Adrenal gland (tissue), 5 donors: ENCODE measurements at regions not wholly inside any gene's neighbourhood (a gene's known extent, or its start where the extent isn't known, plus 50 kb on each side); places are given as distances from the start of the nearest gene placed in this dataset.

ENCODE experiments used
- POLR2A ChIP-seq, 2 donors: fragments of 450-650 bp; IDR thresholded peaks; one replicate each; pipeline ENCODE4 v1.6.1; 2017; ENCODE audit warnings: antibody characterized with exemption in 2 of 2, mild to moderate bottlenecking in 2 of 2, moderate library complexity in 1 of 2
- TF ChIP-seq, protein P1 (sequence below), 6 experiments: fragments of 450-650 bp in 4 of 6; fragments of 200-600 bp in 2 of 6; sonication (generic) in 1 of 6; IDR thresholded peaks; 1 replicate in 5 of 6; 2 replicates in 1 of 6; pipeline versions ENCODE4 v1.5.1 to v1.8.0; 2016 to 2021; ENCODE audit warnings: antibody characterized with exemption in 6 of 6, mild to moderate bottlenecking in 2 of 6, moderate library complexity in 1 of 6
- donor health status: DM: no; HTN: no; CAD: no.

DNA sequence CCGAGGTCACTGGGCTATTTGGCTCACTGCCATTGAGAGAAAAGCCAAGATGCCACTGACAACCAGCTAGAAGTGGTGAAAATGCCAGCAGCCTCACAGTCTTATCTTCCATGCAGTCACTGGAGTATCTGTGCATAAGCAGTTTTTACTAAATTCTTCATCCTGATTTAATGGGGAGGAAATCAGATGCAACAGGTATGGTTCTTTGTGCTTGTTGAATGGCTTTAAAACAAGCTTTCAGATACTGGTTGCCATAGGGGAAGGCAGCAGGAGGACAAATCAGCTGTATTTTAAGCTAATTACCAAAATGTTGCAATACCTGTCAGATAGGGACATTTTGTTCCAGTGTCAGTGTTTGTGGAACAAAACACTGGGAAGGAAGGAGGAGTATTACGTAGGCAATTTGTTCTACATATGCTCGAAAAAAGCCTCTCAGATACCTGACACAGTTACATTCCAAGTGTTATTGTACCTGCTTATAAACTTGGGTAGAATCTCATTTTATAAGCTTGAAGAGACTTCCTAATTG is 54.1 kb upstream of the ARHGAP5 start:
- TF ChIP-seq, protein P1, sequence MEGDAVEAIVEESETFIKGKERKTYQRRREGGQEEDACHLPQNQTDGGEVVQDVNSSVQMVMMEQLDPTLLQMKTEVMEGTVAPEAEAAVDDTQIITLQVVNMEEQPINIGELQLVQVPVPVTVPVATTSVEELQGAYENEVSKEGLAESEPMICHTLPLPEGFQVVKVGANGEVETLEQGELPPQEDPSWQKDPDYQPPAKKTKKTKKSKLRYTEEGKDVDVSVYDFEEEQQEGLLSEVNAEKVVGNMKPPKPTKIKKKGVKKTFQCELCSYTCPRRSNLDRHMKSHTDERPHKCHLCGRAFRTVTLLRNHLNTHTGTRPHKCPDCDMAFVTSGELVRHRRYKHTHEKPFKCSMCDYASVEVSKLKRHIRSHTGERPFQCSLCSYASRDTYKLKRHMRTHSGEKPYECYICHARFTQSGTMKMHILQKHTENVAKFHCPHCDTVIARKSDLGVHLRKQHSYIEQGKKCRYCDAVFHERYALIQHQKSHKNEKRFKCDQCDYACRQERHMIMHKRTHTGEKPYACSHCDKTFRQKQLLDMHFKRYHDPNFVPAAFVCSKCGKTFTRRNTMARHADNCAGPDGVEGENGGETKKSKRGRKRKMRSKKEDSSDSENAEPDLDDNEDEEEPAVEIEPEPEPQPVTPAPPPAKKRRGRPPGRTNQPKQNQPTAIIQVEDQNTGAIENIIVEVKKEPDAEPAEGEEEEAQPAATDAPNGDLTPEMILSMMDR (IDR thresholded peaks at IDR 0.05): no peak
- no peak for TF ChIP-seq POLR2A (IDR thresholded peaks at IDR 0.05)
